Endothelial cell (in vitro differentiated cells): ENCODE measurements at regions not wholly inside any gene's neighbourhood (a gene's known extent, or its start where the extent isn't known, plus 50 kb on each side); places are given as distances from the start of the nearest gene placed in this dataset.
"Not testable (repeated sequence)": the region's sequence is repeated elsewhere in the genome, so short reads cannot be mapped to it uniquely, and the experiment has no call there.

Source experiments
- DNase-seq: peaks from one replicate; pipeline ENCODE4 v3.0.0; 2021; ENCODE audit warnings: low spot score
- H3K27ac Mint-ChIP-seq: one replicate; pipeline ENCODE4 v1.8.0; 2021; ENCODE audit warnings: mixed read lengths, inconsistent platforms; ENCODE audit not compliant: unreplicated experiment
- H3K27me3 Mint-ChIP-seq: one replicate; pipeline ENCODE4 v1.8.0; 2021; ENCODE audit warnings: mild to moderate bottlenecking, moderate library complexity, mixed read lengths, inconsistent platforms; ENCODE audit not compliant: unreplicated experiment
- H3K36me3 Mint-ChIP-seq: one replicate; pipeline ENCODE4 v1.8.0; 2021; ENCODE audit warnings: mild to moderate bottlenecking, low read depth, mixed read lengths, inconsistent platforms; ENCODE audit not compliant: unreplicated experiment
- H3K4me1 Mint-ChIP-seq: one replicate; pipeline ENCODE4 v1.8.0; 2021; ENCODE audit warnings: mild to moderate bottlenecking, mixed read lengths, inconsistent platforms; ENCODE audit not compliant: unreplicated experiment
- H3K4me3 Mint-ChIP-seq: one replicate; pipeline ENCODE4 v1.8.0; 2021; ENCODE audit warnings: mild to moderate bottlenecking, mixed read lengths, inconsistent platforms; ENCODE audit not compliant: unreplicated experiment
- H3K9me3 Mint-ChIP-seq: one replicate; pipeline ENCODE4 v1.8.0; 2021; ENCODE audit warnings: mixed read lengths, inconsistent platforms; ENCODE audit not compliant: unreplicated experiment
- CTCF ChIP-seq: fragments of 200-600 bp; sonication (generic); IDR thresholded peaks from one replicate; pipeline ENCODE4 v1.5.0; 2021; ENCODE audit warnings: antibody characterized with exemption; ENCODE audit not compliant: unreplicated experiment

GRCh38 chr4:63986253-63986652 is 423.0 kb downstream of the TECRL start:
- Mint-ChIP-seq H3K27me3 (no peaks in the 10 kb centered on the region), H3K36me3 (no peaks in the 10 kb centered on the region), H3K9me3 (peaks cover 4% of the 10 kb centered on the region), H3K4me1 (no peaks in the 10 kb centered on the region), H3K27ac (no peak overlapping the region), H3K4me3 (no peak overlapping the region)
- no peak for DNase-seq
- no peak for TF ChIP-seq CTCF

DNA sequence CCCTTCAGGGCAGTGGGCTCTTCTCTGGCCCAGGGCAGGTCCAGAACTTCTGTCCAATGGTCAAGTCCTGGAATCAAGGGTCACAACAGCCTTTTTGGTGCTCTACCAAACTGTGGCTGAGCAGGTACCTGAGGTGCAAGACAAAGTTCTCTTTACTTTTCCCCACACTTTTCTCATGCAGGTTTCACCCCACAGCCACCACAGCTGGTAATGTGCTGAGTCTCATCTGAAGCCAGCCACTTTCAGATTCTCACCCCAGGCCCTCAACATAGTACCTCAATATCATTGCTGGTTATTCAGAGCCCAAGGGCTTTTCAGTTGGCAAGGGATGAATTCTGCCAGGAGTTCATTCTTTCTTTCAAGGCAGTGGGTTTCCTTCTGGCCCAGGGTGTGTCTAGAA is 426.0 kb downstream of the TECRL start:
- no peak overlapping the region for H3K27ac Mint-ChIP-seq
- no peak for DNase-seq
- no peaks in the 10 kb centered on the region for H3K36me3 Mint-ChIP-seq
- TF ChIP-seq CTCF = no peak
- H3K4me3 Mint-ChIP-seq = no peak overlapping the region
- H3K27me3 Mint-ChIP-seq = no peaks in the 10 kb centered on the region
- H3K9me3 Mint-ChIP-seq = no peaks in the 10 kb centered on the region
- no peaks in the 10 kb centered on the region for H3K4me1 Mint-ChIP-seq

DNA sequence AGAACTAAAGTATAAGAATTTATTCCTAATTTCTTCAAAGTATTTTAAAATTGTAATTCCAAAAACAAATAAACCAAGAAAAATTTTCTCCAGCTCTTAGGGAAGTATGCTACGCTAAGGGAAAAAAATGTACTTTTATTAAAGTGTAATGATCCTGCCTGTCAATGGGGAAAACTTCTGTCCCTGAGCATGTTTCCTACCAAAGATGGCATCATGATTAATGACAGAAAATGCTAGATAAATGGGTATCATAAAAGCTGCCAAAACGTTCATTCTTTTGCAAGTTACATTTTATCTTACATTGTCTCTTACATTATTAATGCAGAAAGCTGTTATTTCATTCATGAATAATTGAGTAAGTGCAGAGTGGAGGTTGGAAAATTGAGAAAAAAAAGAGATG is 443.4 kb downstream of the TECRL start:
- no peak for DNase-seq
- Mint-ChIP-seq H3K27ac (no peak overlapping the region), H3K9me3 (no peaks in the 10 kb centered on the region), H3K36me3 (no peaks in the 10 kb centered on the region), H3K4me3 (no peak overlapping the region), H3K4me1 (no peaks in the 10 kb centered on the region), H3K27me3 (no peaks in the 10 kb centered on the region)
- no peak for TF ChIP-seq CTCF

GRCh38 chr4:63942706-63943286 is 466.5 kb downstream of the TECRL start:
- H3K36me3 Mint-ChIP-seq, H3K27me3 Mint-ChIP-seq, H3K4me3 Mint-ChIP-seq, DNase-seq, H3K27ac Mint-ChIP-seq, H3K4me1 Mint-ChIP-seq, H3K9me3 Mint-ChIP-seq: not testable (repeated sequence)

GRCh38 chr4:63937961-63938360 is 471.3 kb downstream of the TECRL start:
- H3K36me3 Mint-ChIP-seq = no peaks in the 10 kb centered on the region
- no peaks in the 10 kb centered on the region for H3K9me3 Mint-ChIP-seq
- no peak for TF ChIP-seq CTCF
- no peak for DNase-seq
- no peak overlapping the region for H3K4me3 Mint-ChIP-seq
- H3K27me3 Mint-ChIP-seq = no peaks in the 10 kb centered on the region
- no peaks in the 10 kb centered on the region for H3K4me1 Mint-ChIP-seq
- no peak overlapping the region for H3K27ac Mint-ChIP-seq
